HL-60 (cell line): ENCODE measurements at regions not wholly inside any gene's neighbourhood (a gene's known extent, or its start where the extent isn't known, plus 50 kb on each side); places are given as distances from the start of the nearest gene placed in this dataset.

ENCODE experiments used
- GABPA ChIP-seq: IDR thresholded peaks from 2 replicates; pipeline ENCODE4 v1.6.1; 2012; ENCODE audit warnings: low read depth
- TF ChIP-seq, protein P1 (sequence below): IDR thresholded peaks from one replicate; pipeline ENCODE4 v1.5.1; 2011; ENCODE audit warnings: low read length, control low read depth, inconsistent platforms; ENCODE audit not compliant: insufficient read depth

DNA sequence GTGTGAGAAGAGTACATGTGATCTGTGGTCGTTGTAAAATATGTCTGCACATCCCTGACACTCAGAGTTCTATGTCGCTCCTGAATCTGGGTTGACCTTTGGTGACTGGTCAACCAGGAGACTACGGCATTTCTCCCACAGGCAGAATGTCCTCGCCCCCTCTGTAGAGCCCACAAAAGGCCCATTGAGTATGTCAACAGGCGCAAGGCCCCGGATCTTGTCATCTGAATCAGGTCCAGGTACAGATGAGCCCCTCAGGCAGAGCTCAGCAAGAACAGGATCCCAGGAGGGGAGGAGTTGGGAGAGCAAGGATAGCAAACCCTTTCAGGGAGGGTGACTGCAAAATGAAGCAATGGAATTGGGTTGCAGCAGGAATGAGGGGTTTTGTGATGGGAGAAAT is 126.5 kb downstream of the MATN1 start:
- TF ChIP-seq, protein P1, sequence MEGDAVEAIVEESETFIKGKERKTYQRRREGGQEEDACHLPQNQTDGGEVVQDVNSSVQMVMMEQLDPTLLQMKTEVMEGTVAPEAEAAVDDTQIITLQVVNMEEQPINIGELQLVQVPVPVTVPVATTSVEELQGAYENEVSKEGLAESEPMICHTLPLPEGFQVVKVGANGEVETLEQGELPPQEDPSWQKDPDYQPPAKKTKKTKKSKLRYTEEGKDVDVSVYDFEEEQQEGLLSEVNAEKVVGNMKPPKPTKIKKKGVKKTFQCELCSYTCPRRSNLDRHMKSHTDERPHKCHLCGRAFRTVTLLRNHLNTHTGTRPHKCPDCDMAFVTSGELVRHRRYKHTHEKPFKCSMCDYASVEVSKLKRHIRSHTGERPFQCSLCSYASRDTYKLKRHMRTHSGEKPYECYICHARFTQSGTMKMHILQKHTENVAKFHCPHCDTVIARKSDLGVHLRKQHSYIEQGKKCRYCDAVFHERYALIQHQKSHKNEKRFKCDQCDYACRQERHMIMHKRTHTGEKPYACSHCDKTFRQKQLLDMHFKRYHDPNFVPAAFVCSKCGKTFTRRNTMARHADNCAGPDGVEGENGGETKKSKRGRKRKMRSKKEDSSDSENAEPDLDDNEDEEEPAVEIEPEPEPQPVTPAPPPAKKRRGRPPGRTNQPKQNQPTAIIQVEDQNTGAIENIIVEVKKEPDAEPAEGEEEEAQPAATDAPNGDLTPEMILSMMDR: no peak
- no peak for TF ChIP-seq GABPA
